ENCODE measurements at regions not wholly inside any gene's neighbourhood (a gene's known extent, or its start where the extent isn't known, plus 50 kb on each side); places are given as distances from the start of the nearest gene placed in this dataset.

- no peak overlapping the region for H3K27ac Mint-ChIP-seq
- peaks cover 0 to 23% (median 9%) of the 10 kb centered on the region in 6 donors for H3K9me3 Mint-ChIP-seq
- H3K36me3 Mint-ChIP-seq: no peaks in the 10 kb centered on the region
- no peaks in the 10 kb centered on the region for H3K27me3 Mint-ChIP-seq (ENCODE audit: low read depth in 3 of 3)
- DNase-seq: no peak
- H3K4me1 Mint-ChIP-seq: no peaks in the 10 kb centered on the region
- H3K4me3 Mint-ChIP-seq: no peak overlapping the region
These were observed 65.2 kb upstream of the PAPPA start for GRCh38 chr9:116088396-116088795.

GRCh38 chr9:116090030-116090770 lies 63.4 kb upstream of the PAPPA start:
- Mint-ChIP-seq H3K9me3 (peaks cover 0 to 23% (median 11%) of the 10 kb centered on the region in 6 donors), H3K4me1 (no peaks in the 10 kb centered on the region), H3K36me3 (no peaks in the 10 kb centered on the region), H3K27me3 (ENCODE audit: low read depth in 3 of 3) (peaks cover 0 to 1% (median 0%) of the 10 kb centered on the region in 3 donors), H3K27ac (no peak overlapping the region), H3K4me3 (no peak overlapping the region)
- DNase-seq: no peak

DNA sequence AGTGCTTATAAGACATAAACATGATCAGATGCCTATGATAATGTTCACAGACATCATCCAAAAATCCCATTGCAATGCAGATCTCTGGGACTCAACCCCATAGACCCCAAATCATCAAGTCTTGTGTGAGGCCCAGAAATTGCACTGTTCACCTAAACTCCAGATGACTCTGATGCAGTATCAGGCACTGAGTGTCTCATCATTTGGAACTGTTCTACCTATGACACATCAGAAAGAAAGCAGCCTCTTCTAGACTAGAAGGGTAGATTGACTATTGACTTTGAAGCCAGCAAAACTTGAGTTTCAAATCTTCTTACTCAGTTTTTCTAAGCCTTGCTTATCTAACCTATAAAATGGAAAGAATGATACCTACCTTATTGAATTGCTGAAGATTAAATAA lies 58.7 kb upstream of the PAPPA start:
- H3K4me3 Mint-ChIP-seq: no peak overlapping the region
- no peak overlapping the region for H3K27ac Mint-ChIP-seq
- no peaks in the 10 kb centered on the region for H3K4me1 Mint-ChIP-seq
- no peak for DNase-seq
- no peaks in the 10 kb centered on the region for H3K36me3 Mint-ChIP-seq
- H3K9me3 Mint-ChIP-seq: peaks cover 0 to 27% (median 11%) of the 10 kb centered on the region in 6 donors
- peaks cover 0 to 1% (median 0%) of the 10 kb centered on the region in 3 donors for H3K27me3 Mint-ChIP-seq (ENCODE audit: low read depth in 3 of 3)

DNA sequence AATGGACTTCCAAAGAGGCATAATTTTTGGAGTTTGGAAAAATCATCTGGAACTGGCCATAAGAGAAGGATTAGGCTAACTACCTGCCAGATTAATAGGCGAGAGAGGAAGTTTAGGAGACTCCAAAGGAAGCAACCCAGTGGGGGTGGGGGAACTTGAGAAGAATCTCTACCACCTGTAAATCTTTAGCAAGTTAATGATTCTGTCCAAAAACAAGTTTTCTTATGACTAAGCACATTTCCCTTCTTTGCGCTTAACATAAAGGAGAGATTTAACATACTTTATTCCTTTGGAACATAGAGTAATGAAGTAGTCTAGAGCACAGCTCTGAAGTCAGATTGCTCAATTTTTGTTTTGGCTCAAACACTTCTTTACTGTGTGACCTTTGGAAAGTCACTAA lies 58.2 kb upstream of the PAPPA start:
- Mint-ChIP-seq H3K4me3 (no peak overlapping the region), H3K9me3 (peaks cover 0 to 29% (median 10%) of the 10 kb centered on the region in 6 donors)

GRCh38 chr9:116096046-116096445 lies 57.5 kb upstream of the PAPPA start:
- Mint-ChIP-seq H3K27me3 (ENCODE audit: low read depth in 3 of 3) (peaks cover 0 to 1% (median 0%) of the 10 kb centered on the region in 3 donors), H3K4me3 (no peak overlapping the region), H3K4me1 (no peaks in the 10 kb centered on the region), H3K27ac (no peak overlapping the region), H3K36me3 (no peaks in the 10 kb centered on the region), H3K9me3 (peaks cover 0 to 29% (median 8%) of the 10 kb centered on the region in 6 donors)
- DNase-seq: no peak

More for the DNA sequence above, 58.2 kb upstream of the PAPPA start:
- H3K4me1 Mint-ChIP-seq: no peaks in the 10 kb centered on the region
- no peak for DNase-seq
- no peaks in the 10 kb centered on the region for H3K36me3 Mint-ChIP-seq
- peaks cover 0 to 1% (median 0%) of the 10 kb centered on the region in 3 donors for H3K27me3 Mint-ChIP-seq (ENCODE audit: low read depth in 3 of 3)
- H3K27ac Mint-ChIP-seq: no peak overlapping the region

DNA sequence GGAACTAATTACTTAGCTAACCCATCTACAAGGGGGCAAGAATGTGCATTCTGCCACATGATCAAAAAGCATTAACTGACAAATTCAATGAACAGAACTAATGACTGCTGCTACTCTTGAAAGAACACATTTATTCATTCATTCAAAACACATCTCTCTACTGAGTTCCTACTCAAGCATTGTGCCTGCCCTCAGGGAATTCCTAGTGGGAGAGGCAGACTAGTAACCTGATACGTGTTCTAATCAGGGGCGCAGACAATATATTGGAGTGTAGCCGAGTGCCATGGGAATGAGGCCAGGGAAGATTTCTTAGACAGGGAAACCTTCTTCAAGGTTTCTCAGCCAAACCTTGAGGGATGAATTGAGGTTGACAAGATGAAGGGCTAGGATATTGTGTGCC lies 56.7 kb upstream of the PAPPA start:
- Mint-ChIP-seq H3K27ac (no peak overlapping the region), H3K36me3 (no peaks in the 10 kb centered on the region), H3K27me3 (ENCODE audit: low read depth in 3 of 3) (peaks cover 0 to 1% (median 0%) of the 10 kb centered on the region in 3 donors), H3K9me3 (peaks cover 0 to 29% (median 10%) of the 10 kb centered on the region in 6 donors), H3K4me1 (no peaks in the 10 kb centered on the region), H3K4me3 (no peak overlapping the region)
- DNase-seq: no peak

GRCh38 chr9:116098476-116098875 lies 55.1 kb upstream of the PAPPA start:
- peaks cover 0 to 1% (median 0%) of the 10 kb centered on the region in 3 donors for H3K27me3 Mint-ChIP-seq (ENCODE audit: low read depth in 3 of 3)
- DNase-seq: no peak
- no peak overlapping the region for H3K27ac Mint-ChIP-seq
- H3K9me3 Mint-ChIP-seq: peaks cover 0 to 26% (median 10%) of the 10 kb centered on the region in 6 donors
- no peak overlapping the region for H3K4me3 Mint-ChIP-seq
- H3K36me3 Mint-ChIP-seq: no peaks in the 10 kb centered on the region
- no peaks in the 10 kb centered on the region for H3K4me1 Mint-ChIP-seq

DNA sequence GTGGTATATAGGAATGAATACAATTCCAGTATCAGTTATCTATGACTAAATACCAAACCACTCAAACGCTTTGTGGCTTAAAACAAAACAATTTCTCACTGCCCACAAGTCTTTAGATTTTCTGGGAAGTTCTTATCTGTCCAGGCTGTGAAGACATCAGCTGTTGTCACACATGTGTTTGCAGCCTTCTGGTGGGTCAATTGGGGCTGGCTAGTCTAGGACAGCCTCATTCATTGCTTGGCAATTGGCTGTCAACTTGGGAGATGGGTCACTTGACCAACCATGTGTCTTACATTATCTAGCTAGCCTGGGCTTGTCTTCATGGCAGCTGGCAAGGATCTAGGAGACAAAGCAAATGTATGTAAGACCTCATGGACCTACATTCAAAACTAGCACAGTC lies 53.8 kb upstream of the PAPPA start:
- H3K27me3 Mint-ChIP-seq (ENCODE audit: low read depth in 3 of 3): no peaks in the 10 kb centered on the region

GRCh38 chr9:116100711-116101121 lies 52.9 kb upstream of the PAPPA start:
- no peaks in the 10 kb centered on the region for H3K36me3 Mint-ChIP-seq
- H3K9me3 Mint-ChIP-seq: peaks cover 0 to 29% (median 10%) of the 10 kb centered on the region in 6 donors
- H3K27me3 Mint-ChIP-seq (ENCODE audit: low read depth in 3 of 3): no peaks in the 10 kb centered on the region
- H3K4me1 Mint-ChIP-seq: no peaks in the 10 kb centered on the region
- no peak overlapping the region for H3K27ac Mint-ChIP-seq
- H3K4me3 Mint-ChIP-seq: no peak overlapping the region
- no peak for DNase-seq

More for the DNA sequence above, 53.8 kb upstream of the PAPPA start:
- Mint-ChIP-seq H3K27ac (no peak overlapping the region), H3K4me3 (no peak overlapping the region), H3K36me3 (no peaks in the 10 kb centered on the region), H3K4me1 (no peaks in the 10 kb centered on the region), H3K9me3 (peaks cover 0 to 29% (median 10%) of the 10 kb centered on the region in 6 donors)
- DNase-seq: no peak

DNA sequence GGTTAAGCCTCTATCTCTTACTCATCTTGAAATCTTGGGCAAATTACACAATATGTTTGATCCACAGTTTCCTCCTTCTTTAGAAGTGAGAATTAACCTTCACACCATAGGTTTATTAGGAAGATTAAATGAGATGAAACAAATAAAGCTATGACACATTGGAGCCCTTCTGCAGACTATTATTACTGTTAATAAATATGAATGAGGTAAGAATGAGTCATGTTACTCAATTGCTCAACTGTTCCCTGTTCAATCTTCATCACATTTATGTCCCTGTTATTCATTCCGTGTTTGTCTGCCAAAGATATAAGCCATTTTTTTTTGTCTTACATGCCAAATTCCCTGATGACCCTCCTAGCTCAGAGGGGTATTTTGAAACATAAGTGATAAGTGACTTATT lies 52.1 kb upstream of the PAPPA start:
- Mint-ChIP-seq H3K4me1 (no peaks in the 10 kb centered on the region), H3K4me3 (no peak overlapping the region), H3K27ac (no peak overlapping the region), H3K9me3 (peaks cover 0 to 29% (median 8%) of the 10 kb centered on the region in 6 donors), H3K36me3 (no peaks in the 10 kb centered on the region), H3K27me3 (ENCODE audit: low read depth in 3 of 3) (no peaks in the 10 kb centered on the region)
- DNase-seq: no peak

GRCh38 chr9:116102596-116102995 lies 51.0 kb upstream of the PAPPA start:
- Mint-ChIP-seq H3K36me3 (no peaks in the 10 kb centered on the region), H3K4me3 (no peak overlapping the region), H3K27ac (no peak overlapping the region), H3K9me3 (peaks cover 0 to 27% (median 5%) of the 10 kb centered on the region in 6 donors), H3K4me1 (no peaks in the 10 kb centered on the region), H3K27me3 (ENCODE audit: low read depth in 3 of 3) (no peaks in the 10 kb centered on the region)
- no peak for DNase-seq
